ENCODE measurements at regions not wholly inside any gene's neighbourhood (a gene's known extent, or its start where the extent isn't known, plus 50 kb on each side); places are given as distances from the start of the nearest gene placed in this dataset.

GRCh38 chr2:7115906-7116305 is 198.7 kb downstream of the RNF144A start:
- H3K27ac ChIP-seq (ENCODE audit: low read length) = no peak overlapping the region
- no CpG with 5 or more reads among the region's 4 CpGs for WGBS (ENCODE audit: insufficient coverage, insufficient read length)
- no peaks in the 10 kb centered on the region for H3K4me1 ChIP-seq (ENCODE audit: control insufficient read depth, insufficient read depth, low read length)
- H3K36me3 ChIP-seq (ENCODE audit: control insufficient read depth, insufficient read depth, low read length) = no peaks in the 10 kb centered on the region
- H3K9me3 ChIP-seq (ENCODE audit: control insufficient read depth, insufficient read depth, low read length) = 0 out of 2 replicates have a peak, but pooled peaks cover 2% of the 10 kb centered on the region
- no peaks in the 10 kb centered on the region for H3K27me3 ChIP-seq (ENCODE audit: control insufficient read depth, insufficient read depth, low read length)
- no peak for DNase-seq (ENCODE audit: low read depth, low spot score)
- no peak overlapping the region for H3K4me3 ChIP-seq (ENCODE audit: low read length)

GRCh38 chr2:7116511-7116910 is 199.3 kb downstream of the RNF144A start:
- Histone ChIP-seq H3K27me3 (ENCODE audit: control insufficient read depth, insufficient read depth, low read length) (no peaks in the 10 kb centered on the region), H3K4me3 (ENCODE audit: low read length) (no peak overlapping the region), H3K4me1 (ENCODE audit: control insufficient read depth, insufficient read depth, low read length) (no peaks in the 10 kb centered on the region), H3K36me3 (ENCODE audit: control insufficient read depth, insufficient read depth, low read length) (no peaks in the 10 kb centered on the region), H3K9me3 (ENCODE audit: control insufficient read depth, insufficient read depth, low read length) (0 out of 2 replicates have a peak, but pooled peaks cover 2% of the 10 kb centered on the region), H3K27ac (ENCODE audit: low read length) (no peak overlapping the region)
- WGBS (ENCODE audit: insufficient coverage, insufficient read length) = no CpG with 5 or more reads among the region's 2 CpGs
- DNase-seq (ENCODE audit: low read depth, low spot score) = no peak

- no peaks in the 10 kb centered on the region for H3K4me1 ChIP-seq (ENCODE audit: control insufficient read depth, insufficient read depth, low read length)
- no peaks in the 10 kb centered on the region for H3K27me3 ChIP-seq (ENCODE audit: control insufficient read depth, insufficient read depth, low read length)
- WGBS (ENCODE audit: insufficient coverage, insufficient read length) = no CpG with 5 or more reads among the region's 8 CpGs
- DNase-seq (ENCODE audit: low read depth, low spot score) = no peak
- H3K36me3 ChIP-seq (ENCODE audit: control insufficient read depth, insufficient read depth, low read length) = no peaks in the 10 kb centered on the region
- no peak overlapping the region for H3K27ac ChIP-seq (ENCODE audit: low read length)
- H3K4me3 ChIP-seq (ENCODE audit: low read length) = no peak overlapping the region
- 0 out of 2 replicates have a peak, but pooled peaks cover 2% of the 10 kb centered on the region for H3K9me3 ChIP-seq (ENCODE audit: control insufficient read depth, insufficient read depth, low read length)
Measured at GRCh38 chr2:7117076-7117475, 199.9 kb downstream of the RNF144A start.

- Histone ChIP-seq H3K36me3 (ENCODE audit: control insufficient read depth, insufficient read depth, low read length) (no peaks in the 10 kb centered on the region), H3K4me3 (ENCODE audit: low read length) (no peak overlapping the region), H3K4me1 (ENCODE audit: control insufficient read depth, insufficient read depth, low read length) (no peaks in the 10 kb centered on the region), H3K9me3 (ENCODE audit: control insufficient read depth, insufficient read depth, low read length) (0 out of 2 replicates have a peak, but pooled peaks cover 2% of the 10 kb centered on the region), H3K27ac (ENCODE audit: low read length) (no peak overlapping the region), H3K27me3 (ENCODE audit: control insufficient read depth, insufficient read depth, low read length) (no peaks in the 10 kb centered on the region)
- no CpG with 5 or more reads among the region's 5 CpGs for WGBS (ENCODE audit: insufficient coverage, insufficient read length)
- DNase-seq (ENCODE audit: low read depth, low spot score) = no peak
Measured at GRCh38 chr2:7118606-7119131, 201.5 kb downstream of the RNF144A start.

GRCh38 chr2:7119132-7119835 is 202.1 kb downstream of the RNF144A start:
- H3K9me3 ChIP-seq (ENCODE audit: control insufficient read depth, insufficient read depth, low read length) = no peaks in the 10 kb centered on the region
- H3K4me1 ChIP-seq (ENCODE audit: control insufficient read depth, insufficient read depth, low read length) = no peaks in the 10 kb centered on the region
- WGBS (ENCODE audit: insufficient coverage, insufficient read length) = no CpG with 5 or more reads among the region's 8 CpGs
- no peaks in the 10 kb centered on the region for H3K27me3 ChIP-seq (ENCODE audit: control insufficient read depth, insufficient read depth, low read length)
- no peak overlapping the region for H3K27ac ChIP-seq (ENCODE audit: low read length)
- DNase-seq (ENCODE audit: low read depth, low spot score) = no peak
- H3K36me3 ChIP-seq (ENCODE audit: control insufficient read depth, insufficient read depth, low read length) = no peaks in the 10 kb centered on the region
- no peak overlapping the region for H3K4me3 ChIP-seq (ENCODE audit: low read length)

GRCh38 chr2:7121851-7122250 is 204.6 kb downstream of the RNF144A start:
- Histone ChIP-seq H3K27ac (ENCODE audit: low read length) (no peak overlapping the region), H3K27me3 (ENCODE audit: control insufficient read depth, insufficient read depth, low read length) (no peaks in the 10 kb centered on the region), H3K36me3 (ENCODE audit: control insufficient read depth, insufficient read depth, low read length) (no peaks in the 10 kb centered on the region), H3K9me3 (ENCODE audit: control insufficient read depth, insufficient read depth, low read length) (no peaks in the 10 kb centered on the region), H3K4me1 (ENCODE audit: control insufficient read depth, insufficient read depth, low read length) (no peaks in the 10 kb centered on the region), H3K4me3 (ENCODE audit: low read length) (no peak overlapping the region)
- WGBS (ENCODE audit: insufficient coverage, insufficient read length) = no CpG with 5 or more reads among the region's 5 CpGs
- DNase-seq (ENCODE audit: low read depth, low spot score) = no peak

GRCh38 chr2:7127156-7127555 is 209.9 kb downstream of the RNF144A start:
- no peak for DNase-seq (ENCODE audit: low read depth, low spot score)
- Histone ChIP-seq H3K4me3 (ENCODE audit: low read length) (no peak overlapping the region), H3K27ac (ENCODE audit: low read length) (no peak overlapping the region), H3K36me3 (ENCODE audit: control insufficient read depth, insufficient read depth, low read length) (no peaks in the 10 kb centered on the region), H3K27me3 (ENCODE audit: control insufficient read depth, insufficient read depth, low read length) (no peaks in the 10 kb centered on the region), H3K9me3 (ENCODE audit: control insufficient read depth, insufficient read depth, low read length) (no peaks in the 10 kb centered on the region), H3K4me1 (ENCODE audit: control insufficient read depth, insufficient read depth, low read length) (no peaks in the 10 kb centered on the region)
- no CpG with 5 or more reads among the region's 2 CpGs for WGBS (ENCODE audit: insufficient coverage, insufficient read length)

GRCh38 chr2:7127687-7128086 is 210.5 kb downstream of the RNF144A start:
- Histone ChIP-seq H3K27me3 (ENCODE audit: control insufficient read depth, insufficient read depth, low read length) (no peaks in the 10 kb centered on the region), H3K27ac (ENCODE audit: low read length) (no peak overlapping the region), H3K4me3 (ENCODE audit: low read length) (no peak overlapping the region), H3K9me3 (ENCODE audit: control insufficient read depth, insufficient read depth, low read length) (no peaks in the 10 kb centered on the region), H3K36me3 (ENCODE audit: control insufficient read depth, insufficient read depth, low read length) (no peaks in the 10 kb centered on the region), H3K4me1 (ENCODE audit: control insufficient read depth, insufficient read depth, low read length) (no peaks in the 10 kb centered on the region)
- DNase-seq (ENCODE audit: low read depth, low spot score) = no peak

GRCh38 chr2:7131261-7131660 is 214.0 kb downstream of the RNF144A start:
- no peak overlapping the region for H3K27ac ChIP-seq (ENCODE audit: low read length)
- DNase-seq (ENCODE audit: low read depth, low spot score) = no peak
- WGBS (ENCODE audit: insufficient coverage, insufficient read length) = no CpG with 5 or more reads among the region's 5 CpGs
- no peaks in the 10 kb centered on the region for H3K36me3 ChIP-seq (ENCODE audit: control insufficient read depth, insufficient read depth, low read length)
- no peak overlapping the region for H3K4me3 ChIP-seq (ENCODE audit: low read length)
- H3K4me1 ChIP-seq (ENCODE audit: control insufficient read depth, insufficient read depth, low read length) = no peaks in the 10 kb centered on the region
- H3K27me3 ChIP-seq (ENCODE audit: control insufficient read depth, insufficient read depth, low read length) = no peaks in the 10 kb centered on the region
- no peaks in the 10 kb centered on the region for H3K9me3 ChIP-seq (ENCODE audit: control insufficient read depth, insufficient read depth, low read length)

- no peaks in the 10 kb centered on the region for H3K4me1 ChIP-seq (ENCODE audit: control insufficient read depth, insufficient read depth, low read length)
- DNase-seq (ENCODE audit: low read depth, low spot score) = no peak
- no peak overlapping the region for H3K27ac ChIP-seq (ENCODE audit: low read length)
- WGBS (ENCODE audit: insufficient coverage, insufficient read length) = no CpG with 5 or more reads among the region's 3 CpGs
- no peaks in the 10 kb centered on the region for H3K27me3 ChIP-seq (ENCODE audit: control insufficient read depth, insufficient read depth, low read length)
- no peaks in the 10 kb centered on the region for H3K36me3 ChIP-seq (ENCODE audit: control insufficient read depth, insufficient read depth, low read length)
- no peak overlapping the region for H3K4me3 ChIP-seq (ENCODE audit: low read length)
- H3K9me3 ChIP-seq (ENCODE audit: control insufficient read depth, insufficient read depth, low read length) = no peaks in the 10 kb centered on the region
Measured at GRCh38 chr2:7132753-7133152, 215.5 kb downstream of the RNF144A start.

- Histone ChIP-seq H3K27ac (ENCODE audit: low read length) (no peak overlapping the region), H3K9me3 (ENCODE audit: control insufficient read depth, insufficient read depth, low read length) (no peaks in the 10 kb centered on the region), H3K36me3 (ENCODE audit: control insufficient read depth, insufficient read depth, low read length) (no peaks in the 10 kb centered on the region), H3K27me3 (ENCODE audit: control insufficient read depth, insufficient read depth, low read length) (no peaks in the 10 kb centered on the region), H3K4me3 (ENCODE audit: low read length) (no peak overlapping the region), H3K4me1 (ENCODE audit: control insufficient read depth, insufficient read depth, low read length) (no peaks in the 10 kb centered on the region)
- DNase-seq (ENCODE audit: low read depth, low spot score) = no peak
- whole genome bisulfite sequencing (ENCODE audit: insufficient coverage, insufficient read length) = no CpG with 5 or more reads among the region's 4 CpGs
Measured at GRCh38 chr2:7133521-7133920, 216.3 kb downstream of the RNF144A start.

Measured in iPS DF 6.9 (cell line).